ENCODE measurements at regions not wholly inside any gene's neighbourhood (a gene's known extent, or its start where the extent isn't known, plus 50 kb on each side); places are given as distances from the start of the nearest gene placed in this dataset.

- Histone ChIP-seq H3K4me3 (no peak overlapping the region), H3K36me3 (no peaks in the 10 kb centered on the region), H3K27ac (no peak overlapping the region), H3K27me3 (no peaks in the 10 kb centered on the region), H3K4me1 (no peaks in the 10 kb centered on the region), H3K9me3 (no peaks in the 10 kb centered on the region)
- DNase-seq: no peak
- intact Hi-C loops (cut with DNase I): no loop called here
- 47% methylated on average over 4 of the region's 4 CpGs for WGBS (ENCODE audit: insufficient coverage, low coverage, low lambda C conversion rate, missing lambda C conversion rate)
- no peak for TF ChIP-seq CTCF (IDR thresholded peaks at IDR 0.05)
- TF ChIP-seq POLR2A (IDR thresholded peaks at IDR 0.05): no peak
- no peak for ATAC-seq
Measured at GRCh38 chr3:174495311-174495710, 363.8 kb upstream of the NAALADL2 start.

- DNase-seq: peak in 2 of 3 donors; percentile 43 to 56
- Histone ChIP-seq H3K4me1 (no peaks in the 10 kb centered on the region), H3K36me3 (no peaks in the 10 kb centered on the region), H3K9me3 (no peaks in the 10 kb centered on the region), H3K27ac (no peak overlapping the region), H3K27me3 (no peaks in the 10 kb centered on the region), H3K4me3 (no peak overlapping the region)
- TF ChIP-seq CTCF (IDR thresholded peaks at IDR 0.05) (no peak), POLR2A (IDR thresholded peaks at IDR 0.05) (no peak)
- peak; percentile 91 to 99 (median 96) for ATAC-seq
- intact Hi-C loops (cut with DNase I): no loop called here
- 64% methylated on average over 1 of the region's 1 CpG for WGBS (ENCODE audit: insufficient coverage, low coverage, low lambda C conversion rate, missing lambda C conversion rate)
Measured at GRCh38 chr3:174495928-174496327, 363.2 kb upstream of the NAALADL2 start.

DNA sequence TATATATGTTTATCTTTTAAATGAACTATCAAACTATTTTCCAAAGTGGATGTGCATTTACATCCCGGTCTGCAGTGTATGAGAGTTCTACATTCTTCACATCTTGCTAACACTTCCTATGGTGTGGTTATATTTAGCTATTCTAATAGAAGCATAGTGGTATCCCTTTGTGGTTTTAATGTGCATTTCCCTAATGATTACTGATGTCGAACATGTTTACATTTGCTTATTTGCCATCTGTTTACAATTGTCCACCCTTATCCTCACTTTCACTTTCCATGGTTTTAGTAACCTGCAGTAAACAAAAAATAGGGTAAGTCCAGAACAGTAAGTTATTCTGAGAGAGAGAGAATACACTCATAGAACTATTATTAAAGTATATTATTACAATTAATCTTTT, 360.5 kb upstream of the NAALADL2 start:
- TF ChIP-seq CTCF (IDR thresholded peaks at IDR 0.05): no peak
- TF ChIP-seq POLR2A (IDR thresholded peaks at IDR 0.05): no peak
- no peaks in the 10 kb centered on the region for H3K9me3 ChIP-seq
- ATAC-seq (peak in 1 of 4 donors; percentile 53), DNase-seq (no peak)
- intact Hi-C loops (cut with DNase I): no loop called here
- 24% methylated on average over 2 of the region's 2 CpGs for WGBS (ENCODE audit: insufficient coverage, low coverage, low lambda C conversion rate, missing lambda C conversion rate)
- no peak overlapping the region for H3K4me3 ChIP-seq
- H3K4me1 ChIP-seq: no peaks in the 10 kb centered on the region
- H3K27ac ChIP-seq: no peak overlapping the region
- H3K27me3 ChIP-seq: no peaks in the 10 kb centered on the region
- H3K36me3 ChIP-seq: no peaks in the 10 kb centered on the region

GRCh38 chr3:174505266-174505665, 353.9 kb upstream of the NAALADL2 start:
- intact Hi-C loops (cut with DNase I): no loop called here
- Histone ChIP-seq H3K4me3 (no peak overlapping the region), H3K36me3 (no peaks in the 10 kb centered on the region), H3K27ac (no peak overlapping the region), H3K9me3 (no peaks in the 10 kb centered on the region), H3K27me3 (no peaks in the 10 kb centered on the region), H3K4me1 (peaks cover 0 to 4% (median 0%) of the 10 kb centered on the region in 4 donors)
- ATAC-seq (no peak), DNase-seq (no peak)
- TF ChIP-seq POLR2A (IDR thresholded peaks at IDR 0.05): no peak
- TF ChIP-seq CTCF (IDR thresholded peaks at IDR 0.05): no peak
- WGBS (ENCODE audit: insufficient coverage, low coverage, low lambda C conversion rate, missing lambda C conversion rate): 75% methylated on average over 1 of the region's 1 CpG

GRCh38 chr3:174524203-174524602, 334.9 kb upstream of the NAALADL2 start:
- intact Hi-C loops (cut with DNase I): no loop called here
- Histone ChIP-seq H3K4me3 (no peak overlapping the region), H3K9me3 (no peaks in the 10 kb centered on the region), H3K36me3 (no peaks in the 10 kb centered on the region), H3K27me3 (no peaks in the 10 kb centered on the region), H3K4me1 (no peaks in the 10 kb centered on the region), H3K27ac (no peak overlapping the region)
- no peak for DNase-seq
- no peak for ATAC-seq
- TF ChIP-seq POLR2A (IDR thresholded peaks at IDR 0.05): no peak
- no peak for TF ChIP-seq CTCF (IDR thresholded peaks at IDR 0.05)
- 94% methylated on average over 3 of the region's 3 CpGs for WGBS (ENCODE audit: insufficient coverage, low coverage, low lambda C conversion rate, missing lambda C conversion rate)

Data from right lobe of liver (tissue), 6 donors.